PC-3 (cell line): ENCODE measurements at regions not wholly inside any gene's neighbourhood (a gene's known extent, or its start where the extent isn't known, plus 50 kb on each side); places are given as distances from the start of the nearest gene placed in this dataset.

Experiments used
- ATAC-seq: fragments of 200-7000 bp; cut with Tn5 transposase; 2 replicates; pipeline ENCODE4 v1.9.1; 2020; ENCODE audit warnings: mild to moderate bottlenecking, moderate library complexity
- BruUV-seq: library from RNA; stranded (reverse); fragments of 400-500 nt; replicated peaks from 2 replicates; lab custom pipeline; 2021; lab: Mats Ljungman, UMichigan
- CTCF ChIA-PET: fragments of 300-600 bp; sonication (Branson Sonifier 250); formaldehyde crosslinking; loops from one replicate; lab custom pipeline; 2022; ENCODE audit warnings: antibody characterized with exemption; lab: Charles Lee
- POLR2A ChIA-PET: fragments of 300-600 bp; sonication (Branson Sonifier 250); formaldehyde crosslinking; loops from one replicate; lab custom pipeline; 2022; ENCODE audit warnings: antibody characterized with exemption; ENCODE audit not compliant: unreplicated experiment; lab: Charles Lee
- DNase-seq: peaks from one replicate; pipeline ENCODE4 v3.0.0-alpha.2; 2015
- H2AFZ ChIP-seq: fragments of 300-600 bp; sonication (generic); 2 replicates; pipeline ENCODE4 v1.6.0; 2016; ENCODE audit warnings: antibody characterized with exemption, low read length
- H3F3A ChIP-seq: fragments of 300-600 bp; sonication (generic); one replicate; pipeline ENCODE4 v1.6.0; 2017; ENCODE audit warnings: antibody characterized with exemption, low read length, control low read depth, mild to moderate bottlenecking; ENCODE audit not compliant: unreplicated experiment
- H3K27ac ChIP-seq: fragments of 300-600 bp; sonication (generic); 2 replicates; pipeline ENCODE4 v1.5.1; 2016; ENCODE audit warnings: mild to moderate bottlenecking, low read length
- H3K27me3 ChIP-seq: fragments of 300-600 bp; sonication (generic); 2 replicates; pipeline ENCODE4 v1.6.1; 2016; ENCODE audit warnings: low read length, mixed read lengths
- H3K36me3 ChIP-seq: fragments of 300-600 bp; sonication (generic); 2 replicates; pipeline ENCODE4 v1.6.1; 2016; ENCODE audit warnings: low read depth, mixed run types, low read length, mixed read lengths
- H3K4me1 ChIP-seq: fragments of 300-600 bp; sonication (generic); 2 replicates; pipeline ENCODE4 v1.5.1; 2016; ENCODE audit warnings: low read length; ENCODE audit not compliant: insufficient read depth
- H3K4me2 ChIP-seq: fragments of 300-600 bp; sonication (generic); 2 replicates; pipeline ENCODE4 v1.6.0; 2016; ENCODE audit warnings: low read length
- H3K4me3 ChIP-seq: fragments of 300-600 bp; sonication (generic); 2 replicates; pipeline ENCODE4 v1.5.1; 2016; ENCODE audit warnings: mild to moderate bottlenecking, low read length, mixed read lengths
- H3K79me2 ChIP-seq: fragments of 300-600 bp; sonication (generic); 2 replicates; pipeline ENCODE4 v1.6.1; 2017; ENCODE audit warnings: low read length, mixed read lengths
- H3K9ac ChIP-seq: fragments of 300-600 bp; sonication (generic); 2 replicates; pipeline ENCODE4 v1.6.0; 2016; ENCODE audit warnings: mild to moderate bottlenecking, low read length
- H3K9me2 ChIP-seq: fragments of 300-600 bp; sonication (generic); replicated peaks from 2 replicates; pipeline ENCODE4 v1.6.1; 2016; ENCODE audit warnings: mixed run types, low read length, mixed read lengths
- H3K9me3 ChIP-seq: fragments of 300-600 bp; sonication (generic); 2 replicates; pipeline ENCODE4 v1.6.1; 2016; ENCODE audit warnings: low read length, mixed read lengths
- H4K20me1 ChIP-seq: fragments of 300-600 bp; sonication (generic); 2 replicates; pipeline ENCODE4 v1.6.1; 2016; ENCODE audit warnings: low read length, mixed read lengths
- EZH2 ChIP-seq: fragments of 300-600 bp; sonication (generic); IDR thresholded peaks from one replicate; pipeline ENCODE4 v1.6.1; 2017; ENCODE audit warnings: antibody characterized with exemption, mild to moderate bottlenecking, low read length; ENCODE audit not compliant: unreplicated experiment
- EZH2phosphoT487 ChIP-seq: fragments of 300-600 bp; sonication (generic); IDR thresholded peaks from 2 replicates; pipeline ENCODE4 v1.6.1; 2018; ENCODE audit warnings: mild to moderate bottlenecking, antibody characterized with exemption, low read length, borderline replicate concordance
- intact Hi-C: fragments of 100-400 bp; cut with micrococcal nuclease; formaldehyde crosslinking; loops from 2 replicates; pipeline ENCODE4 v1.9.0; 2023
- TF ChIP-seq, protein P1 (sequence below): fragments of 300-600 bp; sonication (generic); conservative IDR thresholded peaks from 2 replicates; pipeline ENCODE4 v1.5.1; 2017; ENCODE audit warnings: antibody characterized with exemption, low read depth, mild to moderate bottlenecking, low read length

DNA sequence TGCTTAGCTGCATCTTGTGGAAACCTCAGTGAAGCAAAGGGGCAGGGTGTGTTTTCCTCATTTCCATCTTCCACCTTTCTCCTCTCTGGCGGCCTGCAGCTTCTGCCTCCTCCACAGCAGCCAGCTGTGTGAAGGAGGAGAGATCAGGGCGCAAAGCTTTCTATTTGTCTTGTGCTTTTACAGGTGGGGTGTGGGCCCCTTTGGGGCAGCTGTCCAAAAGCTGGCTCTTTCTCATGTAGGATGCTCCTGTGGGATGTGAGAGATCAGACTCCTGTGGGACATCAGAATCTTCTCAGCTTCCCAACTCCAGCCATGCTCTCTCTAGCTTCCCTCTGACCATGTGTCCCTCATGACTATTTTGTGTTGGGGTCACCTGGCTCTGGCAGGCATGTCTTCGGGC is 227.1 kb downstream of the MID1 start:
- H3K4me1 ChIP-seq = peaks cover 6% of the 10 kb centered on the region
- H3K27ac ChIP-seq = 0 out of 2 replicates have a peak overlapping the region, but pooled peaks have one; percentile 9
- no peaks in the 10 kb centered on the region for H3K27me3 ChIP-seq
- ChIA-PET POLR2A (interaction anchor here (0.6 kb wide), 1 partner anchor 54 kb away, joined by 3 read pairs; no protein-coding TSS in a partner anchor), CTCF (no interaction called here)
- ATAC-seq (no peak), DNase-seq (no peak)
- no peaks in the 10 kb centered on the region for H3F3A ChIP-seq
- no peak overlapping the region for H3K4me3 ChIP-seq
- BruUV-seq = no TSS peak
- H3K79me2 ChIP-seq = no peaks in the 10 kb centered on the region
- H3K9ac ChIP-seq = no peak overlapping the region
- no peak overlapping the region for H3K4me2 ChIP-seq
- no peaks in the 10 kb centered on the region for H3K9me2 ChIP-seq
- intact Hi-C loops = no loop called here
- H2AFZ ChIP-seq = no peak overlapping the region
- TF ChIP-seq EZH2 (no peak), EZH2phosphoT487 (no peak)
- TF ChIP-seq, protein P1, sequence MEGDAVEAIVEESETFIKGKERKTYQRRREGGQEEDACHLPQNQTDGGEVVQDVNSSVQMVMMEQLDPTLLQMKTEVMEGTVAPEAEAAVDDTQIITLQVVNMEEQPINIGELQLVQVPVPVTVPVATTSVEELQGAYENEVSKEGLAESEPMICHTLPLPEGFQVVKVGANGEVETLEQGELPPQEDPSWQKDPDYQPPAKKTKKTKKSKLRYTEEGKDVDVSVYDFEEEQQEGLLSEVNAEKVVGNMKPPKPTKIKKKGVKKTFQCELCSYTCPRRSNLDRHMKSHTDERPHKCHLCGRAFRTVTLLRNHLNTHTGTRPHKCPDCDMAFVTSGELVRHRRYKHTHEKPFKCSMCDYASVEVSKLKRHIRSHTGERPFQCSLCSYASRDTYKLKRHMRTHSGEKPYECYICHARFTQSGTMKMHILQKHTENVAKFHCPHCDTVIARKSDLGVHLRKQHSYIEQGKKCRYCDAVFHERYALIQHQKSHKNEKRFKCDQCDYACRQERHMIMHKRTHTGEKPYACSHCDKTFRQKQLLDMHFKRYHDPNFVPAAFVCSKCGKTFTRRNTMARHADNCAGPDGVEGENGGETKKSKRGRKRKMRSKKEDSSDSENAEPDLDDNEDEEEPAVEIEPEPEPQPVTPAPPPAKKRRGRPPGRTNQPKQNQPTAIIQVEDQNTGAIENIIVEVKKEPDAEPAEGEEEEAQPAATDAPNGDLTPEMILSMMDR = no peak
- no peaks in the 10 kb centered on the region for H3K36me3 ChIP-seq
- no peaks in the 10 kb centered on the region for H3K9me3 ChIP-seq
- H4K20me1 ChIP-seq = no peaks in the 10 kb centered on the region

DNA sequence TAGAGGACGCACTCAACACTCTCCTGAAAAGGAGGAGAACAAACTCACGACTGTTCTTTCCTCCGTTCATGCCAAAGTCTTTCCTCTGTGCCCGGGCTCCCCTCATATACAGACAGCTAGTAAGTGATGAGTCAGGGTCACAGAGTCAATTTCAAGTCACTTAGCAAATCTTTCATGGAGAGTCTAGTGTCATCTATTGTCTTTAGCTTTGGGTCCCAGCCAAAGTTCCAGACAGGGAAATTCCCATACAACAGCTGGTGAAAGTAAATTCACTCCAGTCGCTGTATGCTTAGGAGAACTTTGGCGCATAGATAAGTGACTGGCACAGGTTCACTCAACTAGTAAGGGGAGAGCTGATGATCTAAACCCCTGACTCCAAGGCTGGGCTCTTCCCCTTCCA is 226.5 kb downstream of the MID1 start:
- peak; percentile 68 for DNase-seq

DNA sequence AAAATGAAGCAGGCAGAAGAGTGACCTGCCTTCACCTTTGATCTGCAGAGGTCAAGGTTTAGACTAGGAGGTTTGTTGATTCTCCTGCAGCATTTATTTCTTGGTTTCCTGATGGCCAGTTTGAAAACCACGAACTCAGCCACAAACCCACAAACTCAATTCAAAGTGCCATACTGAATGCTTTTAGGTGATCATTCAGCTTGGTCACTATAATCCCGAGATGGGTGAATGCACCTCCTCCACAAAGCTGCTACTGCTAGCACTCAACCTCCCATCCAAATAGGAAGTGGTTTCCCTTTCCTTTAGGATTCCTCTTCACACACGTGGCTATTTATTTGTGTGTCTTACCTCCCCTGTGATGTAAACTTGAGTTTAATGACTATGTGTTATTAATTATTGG is 225.2 kb downstream of the MID1 start:
- H4K20me1 ChIP-seq = no peaks in the 10 kb centered on the region
- H3K4me3 ChIP-seq = no peak overlapping the region
- no peaks in the 10 kb centered on the region for H3K79me2 ChIP-seq
- ChIA-PET CTCF (no interaction called here), POLR2A (interaction anchor here (0.7 kb wide), 1 partner anchor 9 kb away, joined by 3 read pairs; no protein-coding TSS in a partner anchor)
- peaks cover 6% of the 10 kb centered on the region for H3K4me1 ChIP-seq
- no peak overlapping the region for H3K9ac ChIP-seq
- H3K4me2 ChIP-seq = no peak overlapping the region
- no peaks in the 10 kb centered on the region for H3K36me3 ChIP-seq
- no peaks in the 10 kb centered on the region for H3K9me3 ChIP-seq
- H2AFZ ChIP-seq = no peak overlapping the region
- TF ChIP-seq EZH2phosphoT487 = no peak
- TF ChIP-seq EZH2 = no peak
- TF ChIP-seq, protein P1 = no peak
- BruUV-seq = no TSS peak
- no peak for DNase-seq
- H3K9me2 ChIP-seq = no peaks in the 10 kb centered on the region
- no peak for ATAC-seq
- H3F3A ChIP-seq = no peaks in the 10 kb centered on the region
- H3K27ac ChIP-seq = no peak overlapping the region
- intact Hi-C loops = no loop called here
- no peaks in the 10 kb centered on the region for H3K27me3 ChIP-seq

More for the DNA sequence above, 226.5 kb downstream of the MID1 start:
- no peak for TF ChIP-seq EZH2
- TF ChIP-seq, protein P1 = no peak
- TF ChIP-seq EZH2phosphoT487 = no peak
- ChIA-PET POLR2A (interaction anchor here (0.6 kb wide), 1 partner anchor 54 kb away, joined by 3 read pairs; no protein-coding TSS in a partner anchor), CTCF (no interaction called here)
- H2AFZ ChIP-seq = no peak overlapping the region
- no peaks in the 10 kb centered on the region for H3K79me2 ChIP-seq
- no peaks in the 10 kb centered on the region for H3F3A ChIP-seq
- peak overlapping the region; percentile 5; the same call in 1 of the 2 replicates for H3K4me2 ChIP-seq
- no peaks in the 10 kb centered on the region for H3K36me3 ChIP-seq
- no peak overlapping the region for H3K4me3 ChIP-seq
- H3K9ac ChIP-seq = no peak overlapping the region
- intact Hi-C loops = no loop called here
- no peaks in the 10 kb centered on the region for H4K20me1 ChIP-seq
- 0 out of 2 replicates have a peak overlapping the region, but pooled peaks have one; percentile 9 for H3K27ac ChIP-seq
- no peaks in the 10 kb centered on the region for H3K27me3 ChIP-seq
- peak; percentile 67 for ATAC-seq
- BruUV-seq = no TSS peak
- H3K4me1 ChIP-seq = peaks cover 6% of the 10 kb centered on the region
- no peaks in the 10 kb centered on the region for H3K9me2 ChIP-seq
- H3K9me3 ChIP-seq = no peaks in the 10 kb centered on the region
